Endothelial cell of umbilical vein (primary cell): ENCODE measurements at regions not wholly inside any gene's neighbourhood (a gene's known extent, or its start where the extent isn't known, plus 50 kb on each side); places are given as distances from the start of the nearest gene placed in this dataset.

Experiments
- BruUV-seq: library from RNA; stranded (reverse); fragments of 400-500 nt; replicated peaks from 2 replicates; lab custom pipeline; 2021; lab: Mats Ljungman, UMichigan
- CTCF ChIA-PET: fragments of 300-600, 350-600 bp; sonication (Branson Sonifier 250); formaldehyde crosslinking; loops from one replicate; lab custom pipeline; 2021; ENCODE audit warnings: antibody characterized with exemption, inconsistent platforms; lab: Charles Lee
- POLR2A ChIA-PET: fragments of 300-600, 350-600 bp; sonication (Branson Sonifier 250); formaldehyde crosslinking; loops from one replicate; lab custom pipeline; 2021; ENCODE audit warnings: antibody characterized with exemption, inconsistent platforms; lab: Charles Lee
- DNase-seq: peaks from one replicate; pipeline ENCODE4 v3.0.0-alpha.2; 2011; ENCODE audit warnings: low read depth, low spot score
- FAIRE-seq: peaks from 2 replicates; lab custom pipeline; 2011; peaks lifted over from hg19 to GRCh38; lab: Jason Lieb, UNC
- H2AFZ ChIP-seq: 2 replicates; pipeline ENCODE4 v1.6.0; 2012; ENCODE audit warnings: low read depth, low read length, control low read depth, inconsistent platforms
- H3K27ac ChIP-seq: 2 replicates; pipeline ENCODE4 v1.5.1; 2011; ENCODE audit warnings: low read depth, mild to moderate bottlenecking, control low read depth, low read length, moderate library complexity; ENCODE audit not compliant: insufficient read depth
- H3K27me3 ChIP-seq, 2 experiments: 2 replicates each; pipeline versions ENCODE4 v1.6.0 to v1.6.1; 2011; ENCODE audit warnings: low read length in 2 of 2, mixed read lengths in 1 of 2; ENCODE audit not compliant: control insufficient read depth in 2 of 2, insufficient read depth in 2 of 2
- H3K36me3 ChIP-seq, 2 experiments: 2 replicates in 1 of 2; 3 replicates in 1 of 2; pipeline ENCODE4 v1.5.1; 2011; ENCODE audit warnings: low read length in 2 of 2, mild to moderate bottlenecking in 1 of 2, moderate library complexity in 1 of 2; ENCODE audit not compliant: control insufficient read depth in 2 of 2, insufficient read depth in 2 of 2; ENCODE audit errors: extremely low read depth in 1 of 2
- H3K4me1 ChIP-seq: 3 replicates; pipeline ENCODE4 v1.5.1; 2011; ENCODE audit warnings: mild to moderate bottlenecking, low read length; ENCODE audit not compliant: control insufficient read depth, insufficient read depth; ENCODE audit errors: extremely low read depth
- H3K4me2 ChIP-seq: 2 replicates; pipeline ENCODE4 v1.6.1; 2011; ENCODE audit warnings: low read length, control low read depth, mixed read lengths; ENCODE audit not compliant: insufficient read depth
- H3K4me3 ChIP-seq, 3 experiments: fragments of 200-600 bp in 1 of 3; sonication (generic), shearing (Covaris generic) in 1 of 3; replicated peaks in 1 of 3; 2 replicates each; pipeline ENCODE4 v1.5.1; 2011 to 2016; ENCODE audit warnings: control low read depth in 3 of 3, low read length in 3 of 3, mild to moderate bottlenecking in 2 of 3, inconsistent platforms in 1 of 3, low read depth in 1 of 3, moderate library complexity in 1 of 3; ENCODE audit not compliant: insufficient read depth in 1 of 3
- H3K79me2 ChIP-seq: 2 replicates; pipeline ENCODE4 v1.6.0; 2012; ENCODE audit warnings: low read length, inconsistent platforms; ENCODE audit not compliant: control insufficient read depth, insufficient read depth
- H3K9ac ChIP-seq: replicated peaks from 2 replicates; pipeline ENCODE3; 2011; ENCODE audit warnings: low read length, control low read depth; ENCODE audit not compliant: insufficient read depth; ENCODE audit errors: extremely low read depth
- H3K9me1 ChIP-seq: replicated peaks from 3 replicates; pipeline ENCODE4 v1.6.0; 2011; ENCODE audit warnings: mild to moderate bottlenecking, low read length; ENCODE audit not compliant: control insufficient read depth, insufficient read depth; ENCODE audit errors: extremely low read depth
- H3K9me3 ChIP-seq: replicated peaks from 2 replicates; pipeline ENCODE4 v1.5.1; 2012; ENCODE audit warnings: low read length, inconsistent platforms; ENCODE audit not compliant: control insufficient read depth, insufficient read depth
- H4K20me1 ChIP-seq: replicated peaks from 2 replicates; pipeline ENCODE3; 2011; ENCODE audit warnings: mild to moderate bottlenecking, low read length; ENCODE audit not compliant: control insufficient read depth, insufficient read depth; ENCODE audit errors: extremely low read depth
- CTCF ChIP-seq, 2 donors: IDR thresholded peaks; 1 replicate in 1 of 2; 2 replicates in 1 of 2; pipeline ENCODE4 v1.5.1; 2011; ENCODE audit warnings: low read length in 2 of 2, mild to moderate bottlenecking in 2 of 2, moderate library complexity in 2 of 2, control low read depth in 1 of 2, inconsistent platforms in 1 of 2, low read depth in 1 of 2; ENCODE audit not compliant: insufficient read depth in 1 of 2; ENCODE audit errors: extremely low read depth in 1 of 2
- EZH2 ChIP-seq: IDR thresholded peaks from 2 replicates; pipeline ENCODE4 v1.6.1; 2012; ENCODE audit warnings: borderline replicate concordance, low read depth, mild to moderate bottlenecking, moderate library complexity, low read length, inconsistent platforms; ENCODE audit not compliant: severe bottlenecking
- FOS ChIP-seq: IDR thresholded peaks from 2 replicates; pipeline ENCODE4 v1.6.1; 2011; ENCODE audit warnings: mild to moderate bottlenecking, low read length, moderate library complexity, borderline replicate concordance; ENCODE audit not compliant: insufficient read depth
- GATA2 ChIP-seq: IDR thresholded peaks from 2 replicates; pipeline ENCODE4 v1.7.0; 2011; ENCODE audit warnings: low read depth, mild to moderate bottlenecking, moderate library complexity, mixed read lengths, low read length; ENCODE audit not compliant: insufficient read length, insufficient read depth
- JUN ChIP-seq: IDR thresholded peaks from 2 replicates; pipeline ENCODE4 v1.6.1; 2011; ENCODE audit warnings: borderline replicate concordance, low read depth; ENCODE audit not compliant: insufficient read length, insufficient read depth
- MAX ChIP-seq: IDR thresholded peaks from 2 replicates; pipeline ENCODE4 v1.6.1; 2011; ENCODE audit not compliant: insufficient read depth, insufficient read length
- MYC ChIP-seq: IDR thresholded peaks from one replicate; pipeline ENCODE4 v1.6.1; 2011; ENCODE audit warnings: mild to moderate bottlenecking, low read depth, low read length
- POLR2A ChIP-seq: IDR thresholded peaks from 2 replicates; pipeline ENCODE4 v1.6.1; 2012; ENCODE audit warnings: low read depth, mild to moderate bottlenecking, control low read depth, low read length
- POLR2AphosphoS5 ChIP-seq: IDR thresholded peaks from 2 replicates; pipeline ENCODE4 v1.6.1; 2012; ENCODE audit warnings: low read depth, mild to moderate bottlenecking, control low read depth, low read length, moderate library complexity; ENCODE audit not compliant: insufficient read depth
- dilution Hi-C: fragments of 300-500 bp; cut with MboI; formaldehyde crosslinking; loops from one replicate; pipeline ENCODE4 v1.15.0; 2019; ENCODE audit warnings: low sequenced_read_pairs; ENCODE audit not compliant: extremely low pct_ligation_motif_present
- intact Hi-C: fragments of 100-400 bp; cut with micrococcal nuclease; formaldehyde crosslinking; loops from one replicate; pipeline ENCODE4 v1.10.0; 2022

- Histone ChIP-seq H3K4me3 (no peak overlapping the region), H3K27ac (no peak overlapping the region), H3K27me3 (no peaks in the 10 kb centered on the region), H3K4me2 (no peak overlapping the region), H3K9me3 (no peaks in the 10 kb centered on the region), H2AFZ (no peak overlapping the region), H3K9me1 (no peaks in the 10 kb centered on the region), H4K20me1 (no peaks in the 10 kb centered on the region), H3K4me1 (no peaks in the 10 kb centered on the region), H3K79me2 (no peaks in the 10 kb centered on the region), H3K9ac (no peak overlapping the region), H3K36me3 (no peaks in the 10 kb centered on the region)
- CTCF ChIA-PET = no interaction called here
- no peak for TF ChIP-seq JUN
- TF ChIP-seq EZH2 = no peak
- TF ChIP-seq CTCF (IDR thresholded peaks at IDR 0.05; ENCODE audit: extremely low read depth in 1 of 2, insufficient read depth in 1 of 2, low read depth in 1 of 2, low read length in 2 of 2) = no peak
- no peak for TF ChIP-seq POLR2AphosphoS5
- TF ChIP-seq MAX = no peak
- no peak for TF ChIP-seq POLR2A
- no peak for TF ChIP-seq FOS
- no peak for TF ChIP-seq MYC
- no peak for TF ChIP-seq GATA2
- FAIRE-seq (no peak), DNase-seq (no peak)
- dilution Hi-C loops = no loop called here
- POLR2A ChIA-PET = no interaction called here
- intact Hi-C loops = no loop called here
- BruUV-seq = no TSS peak
Measured at GRCh38 chr10:44478876-44479705, 94.2 kb upstream of the CXCL12 start.
